ENCODE measurements at regions not wholly inside any gene's neighbourhood (a gene's known extent, or its start where the extent isn't known, plus 50 kb on each side); places are given as distances from the start of the nearest gene placed in this dataset.

DNA sequence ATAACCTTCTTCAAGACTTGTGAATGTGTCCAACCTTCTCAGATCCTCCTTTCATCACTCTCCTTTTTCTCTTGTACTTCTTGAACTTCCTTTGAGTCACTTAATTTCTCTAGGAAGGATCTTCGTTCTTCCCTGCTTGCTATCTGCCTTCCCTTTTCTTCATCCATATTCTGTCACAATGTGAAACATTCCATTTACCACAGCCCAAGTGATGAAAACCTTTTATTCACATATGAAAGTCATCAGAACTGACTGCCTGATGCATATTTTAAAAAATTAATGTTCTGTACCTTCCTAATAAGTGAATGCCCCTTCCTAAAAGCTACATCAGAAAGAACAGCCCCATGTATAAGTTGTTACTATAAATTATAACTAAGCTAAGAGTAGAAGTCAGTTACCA, 520.4 kb upstream of the LUZP2 start:
- H3K27ac ChIP-seq (ENCODE audit: low read depth in 1 of 2, low read length in 1 of 2) = no peak overlapping the region
- H3K9ac ChIP-seq (ENCODE audit: insufficient read depth in 1 of 2, low read length in 2 of 2) = no peak overlapping the region
- ATAC-seq (ENCODE audit: insufficient read depth, low FRiP score) (no peak), DNase-seq (no peak)
- no peaks in the 10 kb centered on the region for H3K4me1 ChIP-seq (ENCODE audit: control insufficient read depth in 5 of 5, insufficient read depth in 5 of 5, low read length in 5 of 5)
- no peaks in the 10 kb centered on the region for H3K9me3 ChIP-seq (ENCODE audit: control insufficient read depth in 4 of 4, insufficient read depth in 3 of 4, low read length in 3 of 4)
- H3K4me3 ChIP-seq = no peak overlapping the region
- H3K27me3 ChIP-seq (ENCODE audit: control insufficient read depth in 3 of 3, insufficient read depth in 3 of 3, low read length in 2 of 3) = no peaks in the 10 kb centered on the region
- TF ChIP-seq, protein P1, sequence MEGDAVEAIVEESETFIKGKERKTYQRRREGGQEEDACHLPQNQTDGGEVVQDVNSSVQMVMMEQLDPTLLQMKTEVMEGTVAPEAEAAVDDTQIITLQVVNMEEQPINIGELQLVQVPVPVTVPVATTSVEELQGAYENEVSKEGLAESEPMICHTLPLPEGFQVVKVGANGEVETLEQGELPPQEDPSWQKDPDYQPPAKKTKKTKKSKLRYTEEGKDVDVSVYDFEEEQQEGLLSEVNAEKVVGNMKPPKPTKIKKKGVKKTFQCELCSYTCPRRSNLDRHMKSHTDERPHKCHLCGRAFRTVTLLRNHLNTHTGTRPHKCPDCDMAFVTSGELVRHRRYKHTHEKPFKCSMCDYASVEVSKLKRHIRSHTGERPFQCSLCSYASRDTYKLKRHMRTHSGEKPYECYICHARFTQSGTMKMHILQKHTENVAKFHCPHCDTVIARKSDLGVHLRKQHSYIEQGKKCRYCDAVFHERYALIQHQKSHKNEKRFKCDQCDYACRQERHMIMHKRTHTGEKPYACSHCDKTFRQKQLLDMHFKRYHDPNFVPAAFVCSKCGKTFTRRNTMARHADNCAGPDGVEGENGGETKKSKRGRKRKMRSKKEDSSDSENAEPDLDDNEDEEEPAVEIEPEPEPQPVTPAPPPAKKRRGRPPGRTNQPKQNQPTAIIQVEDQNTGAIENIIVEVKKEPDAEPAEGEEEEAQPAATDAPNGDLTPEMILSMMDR (IDR thresholded peaks at IDR 0.05; ENCODE audit: control extremely low read depth, extremely low read depth) = no peak
- WGBS, 2 donors = 37 to 76% methylated on average over 1 of the region's 1 CpG
- H3K36me3 ChIP-seq (ENCODE audit: control insufficient read depth in 4 of 4, insufficient read depth in 4 of 4, low read length in 4 of 4) = no peaks in the 10 kb centered on the region

DNA sequence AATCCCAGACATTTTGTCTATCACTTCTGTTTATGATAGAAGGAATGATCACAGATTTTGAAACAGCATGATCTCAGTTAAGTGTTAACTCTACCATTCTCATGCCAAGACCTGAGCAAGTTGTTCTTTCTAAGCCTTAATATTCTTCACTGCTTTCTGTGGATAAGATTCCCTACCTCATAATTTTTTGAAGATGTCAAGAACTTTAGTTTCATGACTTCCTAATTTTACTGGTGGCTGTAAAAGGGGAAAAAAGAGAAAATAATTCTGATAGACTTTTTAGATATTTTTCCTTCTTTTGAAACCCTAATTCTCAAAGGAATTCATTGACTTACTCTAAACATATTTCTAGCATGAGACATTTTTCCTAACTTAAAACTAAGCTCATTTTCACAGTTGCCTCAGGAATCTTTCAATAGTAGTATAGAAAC, 520.0 kb upstream of the LUZP2 start:
- H3K27me3 ChIP-seq (ENCODE audit: control insufficient read depth in 3 of 3, insufficient read depth in 3 of 3, low read length in 2 of 3) = no peaks in the 10 kb centered on the region
- TF ChIP-seq, protein P1 (IDR thresholded peaks at IDR 0.05; ENCODE audit: control extremely low read depth, extremely low read depth) = no peak
- no peak for ATAC-seq (ENCODE audit: insufficient read depth, low FRiP score)

DNA sequence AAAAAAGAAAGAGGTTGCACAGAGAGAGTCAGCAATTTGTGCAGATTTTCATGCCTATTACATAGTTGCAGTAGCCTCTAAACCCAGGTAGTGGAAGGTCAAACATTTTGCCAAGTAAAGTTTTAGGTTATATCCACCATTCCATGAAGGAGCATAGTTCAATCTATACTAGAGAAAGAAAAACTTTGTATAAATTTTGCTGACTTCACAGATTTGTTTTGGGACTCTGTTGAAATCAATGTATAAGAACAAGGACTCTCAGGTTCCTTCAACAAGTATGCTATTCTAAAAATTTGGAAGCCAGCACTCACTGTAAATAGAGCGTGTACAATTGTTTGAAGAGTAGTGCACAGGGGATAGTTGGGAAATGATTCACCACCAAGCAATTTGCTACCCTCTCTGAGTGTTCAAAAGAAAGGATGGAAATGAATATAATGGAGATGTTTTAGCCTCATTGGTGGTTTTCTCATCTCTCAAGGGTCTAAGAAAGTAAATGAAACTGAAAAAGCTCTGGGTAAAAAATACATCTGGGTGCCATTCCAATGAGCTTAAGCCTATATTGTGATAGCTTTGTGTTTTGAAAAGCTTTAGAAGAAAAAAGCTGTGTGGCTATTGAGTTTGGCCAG, 508.4 kb upstream of the LUZP2 start:
- WGBS, 2 donors = 25 to 78% methylated on average over 1 of the region's 1 CpG
- H3K27ac ChIP-seq (ENCODE audit: low read depth in 1 of 2, low read length in 1 of 2) = no peak overlapping the region
- ATAC-seq (ENCODE audit: insufficient read depth, low FRiP score) (peak; percentile 62), DNase-seq (no peak)
- H3K4me1 ChIP-seq (ENCODE audit: control insufficient read depth in 5 of 5, insufficient read depth in 5 of 5, low read length in 5 of 5) = peaks cover 0 to 16% (median 0%) of the 10 kb centered on the region in 5 donors
- TF ChIP-seq, protein P1 (IDR thresholded peaks at IDR 0.05; ENCODE audit: control extremely low read depth, extremely low read depth) = no peak
- no peaks in the 10 kb centered on the region for H3K27me3 ChIP-seq (ENCODE audit: control insufficient read depth in 3 of 3, insufficient read depth in 3 of 3, low read length in 2 of 3)
- H3K36me3 ChIP-seq (ENCODE audit: control insufficient read depth in 4 of 4, insufficient read depth in 4 of 4, low read length in 4 of 4) = no peaks in the 10 kb centered on the region
- no peaks in the 10 kb centered on the region for H3K9me3 ChIP-seq (ENCODE audit: control insufficient read depth in 4 of 4, insufficient read depth in 3 of 4, low read length in 3 of 4)
- H3K9ac ChIP-seq (ENCODE audit: insufficient read depth in 1 of 2, low read length in 2 of 2) = no peak overlapping the region
- H3K4me3 ChIP-seq = no peak overlapping the region

More for the DNA sequence above, 520.0 kb upstream of the LUZP2 start:
- Histone ChIP-seq H3K36me3 (ENCODE audit: control insufficient read depth in 4 of 4, insufficient read depth in 4 of 4, low read length in 4 of 4) (no peaks in the 10 kb centered on the region), H3K9me3 (ENCODE audit: control insufficient read depth in 4 of 4, insufficient read depth in 3 of 4, low read length in 3 of 4) (no peaks in the 10 kb centered on the region), H3K4me1 (ENCODE audit: control insufficient read depth in 5 of 5, insufficient read depth in 5 of 5, low read length in 5 of 5) (no peaks in the 10 kb centered on the region), H3K27ac (ENCODE audit: low read depth in 1 of 2, low read length in 1 of 2) (no peak overlapping the region), H3K9ac (ENCODE audit: insufficient read depth in 1 of 2, low read length in 2 of 2) (no peak overlapping the region), H3K4me3 (no peak overlapping the region)
- no peak for DNase-seq

Data from lung (tissue), 11 donors.